Suprapubic skin (tissue), 4 donors: ENCODE measurements at regions not wholly inside any gene's neighbourhood (a gene's known extent, or its start where the extent isn't known, plus 50 kb on each side); places are given as distances from the start of the nearest gene placed in this dataset.

Source experiments
- DNase-seq, 2 donors: peaks; one replicate each; pipeline ENCODE4 v3.0.0-alpha.2; 2019; ENCODE audit warnings: low spot score in 2 of 2
- H3K27ac ChIP-seq: fragments of 200-600 bp; sonication (generic); one replicate; pipeline ENCODE4 v1.5.1; 2019
- H3K27me3 ChIP-seq: fragments of 200-600 bp; sonication (generic); one replicate; pipeline ENCODE4 v1.5.1; 2019
- H3K36me3 ChIP-seq: fragments of 200-600 bp; sonication (generic); one replicate; pipeline ENCODE4 v1.5.1; 2019
- H3K4me1 ChIP-seq: fragments of 200-600 bp; sonication (generic); one replicate; pipeline ENCODE4 v1.5.1; 2019
- H3K4me3 ChIP-seq: fragments of 200-600 bp; sonication (generic); one replicate; pipeline ENCODE4 v1.5.1; 2019; ENCODE audit warnings: mild to moderate bottlenecking
- H3K9me3 ChIP-seq: fragments of 200-600 bp; sonication (generic); one replicate; pipeline ENCODE4 v1.5.1; 2019
- EP300 ChIP-seq: sonication (generic); formaldehyde crosslinking; IDR thresholded peaks from one replicate; pipeline ENCODE4 v1.6.1; 2017; ENCODE audit warnings: antibody characterized with exemption
- POLR2A ChIP-seq, 2 donors: fragments of 450-650 bp; IDR thresholded peaks; one replicate each; pipeline ENCODE4 v1.6.1; 2017; ENCODE audit warnings: antibody characterized with exemption in 2 of 2, mild to moderate bottlenecking in 2 of 2, moderate library complexity in 2 of 2
- POLR2AphosphoS5 ChIP-seq, 3 donors: sonication (generic); formaldehyde crosslinking; IDR thresholded peaks; one replicate each; pipeline ENCODE4 v1.6.1; 2017; ENCODE audit warnings: antibody characterized with exemption in 3 of 3
- WGBS: methylation state at CpG from one replicate; pipeline ENCODE4 v1.1.5; 2018; 5-methylcytosine and 5-hydroxymethylcytosine counted together
- TF ChIP-seq, protein P1 (sequence below), 2 donors: fragments of 200-600 bp in 1 of 2; fragments of 450-650 bp in 1 of 2; sonication (generic) in 1 of 2; IDR thresholded peaks; one replicate each; pipeline ENCODE4 v1.5.1; 2016 to 2019; ENCODE audit warnings: antibody characterized with exemption in 2 of 2, mild to moderate bottlenecking in 1 of 2, moderate library complexity in 1 of 2

GRCh38 chr6:8944548-8944947, 509.2 kb upstream of the SLC35B3 start:
- Histone ChIP-seq H3K27ac (no peak overlapping the region), H3K36me3 (no peaks in the 10 kb centered on the region), H3K9me3 (no peaks in the 10 kb centered on the region), H3K4me1 (peaks cover 5% of the 10 kb centered on the region), H3K27me3 (no peaks in the 10 kb centered on the region), H3K4me3 (no peak overlapping the region)
- no peak for DNase-seq
- no peak for TF ChIP-seq POLR2AphosphoS5 (IDR thresholded peaks at IDR 0.05)
- TF ChIP-seq, protein P1, sequence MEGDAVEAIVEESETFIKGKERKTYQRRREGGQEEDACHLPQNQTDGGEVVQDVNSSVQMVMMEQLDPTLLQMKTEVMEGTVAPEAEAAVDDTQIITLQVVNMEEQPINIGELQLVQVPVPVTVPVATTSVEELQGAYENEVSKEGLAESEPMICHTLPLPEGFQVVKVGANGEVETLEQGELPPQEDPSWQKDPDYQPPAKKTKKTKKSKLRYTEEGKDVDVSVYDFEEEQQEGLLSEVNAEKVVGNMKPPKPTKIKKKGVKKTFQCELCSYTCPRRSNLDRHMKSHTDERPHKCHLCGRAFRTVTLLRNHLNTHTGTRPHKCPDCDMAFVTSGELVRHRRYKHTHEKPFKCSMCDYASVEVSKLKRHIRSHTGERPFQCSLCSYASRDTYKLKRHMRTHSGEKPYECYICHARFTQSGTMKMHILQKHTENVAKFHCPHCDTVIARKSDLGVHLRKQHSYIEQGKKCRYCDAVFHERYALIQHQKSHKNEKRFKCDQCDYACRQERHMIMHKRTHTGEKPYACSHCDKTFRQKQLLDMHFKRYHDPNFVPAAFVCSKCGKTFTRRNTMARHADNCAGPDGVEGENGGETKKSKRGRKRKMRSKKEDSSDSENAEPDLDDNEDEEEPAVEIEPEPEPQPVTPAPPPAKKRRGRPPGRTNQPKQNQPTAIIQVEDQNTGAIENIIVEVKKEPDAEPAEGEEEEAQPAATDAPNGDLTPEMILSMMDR (IDR thresholded peaks at IDR 0.05): no peak
- TF ChIP-seq POLR2A (IDR thresholded peaks at IDR 0.05): no peak
- no peak for TF ChIP-seq EP300
- WGBS: 65% methylated on average over 3 of the region's 3 CpGs

DNA sequence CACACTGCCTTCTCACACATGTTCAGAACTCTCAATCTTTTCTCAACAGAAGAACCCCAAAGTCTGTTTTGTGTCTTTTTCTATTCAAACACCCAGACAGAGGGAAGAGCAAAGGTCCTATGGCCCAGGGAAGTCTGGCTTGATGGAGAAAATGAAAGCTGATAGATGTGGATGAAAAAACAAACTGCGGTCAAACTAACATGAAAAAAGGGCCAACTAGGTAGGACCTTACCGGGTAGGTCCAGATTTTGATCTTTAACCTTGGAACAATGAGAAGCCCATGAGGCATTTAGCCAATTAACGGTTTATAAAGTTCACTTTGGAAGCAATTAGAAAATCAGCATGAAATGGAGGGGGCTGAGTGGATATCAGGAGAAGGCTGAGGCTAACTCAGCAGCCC, 507.7 kb upstream of the SLC35B3 start:
- TF ChIP-seq, protein P1 (IDR thresholded peaks at IDR 0.05): no peak
- TF ChIP-seq POLR2A (IDR thresholded peaks at IDR 0.05): no peak
- no peak for TF ChIP-seq POLR2AphosphoS5 (IDR thresholded peaks at IDR 0.05)
- TF ChIP-seq EP300: no peak
- WGBS: 77% methylated on average over 3 of the region's 3 CpGs
- H3K27ac ChIP-seq: no peak overlapping the region

GRCh38 chr6:8941577-8941976, 506.2 kb upstream of the SLC35B3 start:
- Histone ChIP-seq H3K36me3 (no peaks in the 10 kb centered on the region), H3K4me1 (peaks cover 5% of the 10 kb centered on the region), H3K4me3 (no peak overlapping the region), H3K27me3 (no peaks in the 10 kb centered on the region), H3K9me3 (no peaks in the 10 kb centered on the region), H3K27ac (no peak overlapping the region)
- no peak for TF ChIP-seq POLR2AphosphoS5 (IDR thresholded peaks at IDR 0.05)
- TF ChIP-seq EP300: no peak
- no peak for TF ChIP-seq POLR2A (IDR thresholded peaks at IDR 0.05)
- TF ChIP-seq, protein P1 (IDR thresholded peaks at IDR 0.05): no peak
- 37% methylated on average over 2 of the region's 2 CpGs for WGBS
- DNase-seq: no peak

More for the DNA sequence above, 507.7 kb upstream of the SLC35B3 start:
- Histone ChIP-seq H3K4me3 (no peak overlapping the region), H3K9me3 (no peaks in the 10 kb centered on the region), H3K4me1 (peaks cover 5% of the 10 kb centered on the region), H3K36me3 (no peaks in the 10 kb centered on the region), H3K27me3 (no peaks in the 10 kb centered on the region)
- no peak for DNase-seq

DNA sequence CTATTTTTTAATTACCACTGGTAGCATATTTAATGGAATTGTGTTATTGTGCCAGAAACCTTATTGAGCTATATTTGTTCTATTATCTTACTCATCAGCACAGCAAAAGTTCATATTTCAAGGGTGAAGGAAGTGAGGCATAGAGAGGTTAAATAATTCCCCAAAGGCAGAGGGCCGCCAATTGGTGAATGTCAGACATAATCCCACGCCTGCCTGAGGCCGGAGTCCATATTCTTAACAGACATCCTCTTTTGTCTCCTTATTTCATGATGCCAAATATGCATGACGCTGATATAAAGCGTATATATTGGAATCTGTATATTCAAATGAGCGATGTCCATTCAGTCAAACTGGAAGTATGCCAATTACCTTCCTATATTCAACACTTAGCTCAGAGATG, 505.0 kb upstream of the SLC35B3 start:
- no peak for DNase-seq
- TF ChIP-seq EP300 (no peak), POLR2AphosphoS5 (IDR thresholded peaks at IDR 0.05) (no peak), POLR2A (IDR thresholded peaks at IDR 0.05) (no peak)
- TF ChIP-seq, protein P1 (IDR thresholded peaks at IDR 0.05): no peak
- no peaks in the 10 kb centered on the region for H3K36me3 ChIP-seq
- H3K27ac ChIP-seq: no peak overlapping the region
- WGBS: 76% methylated on average over 6 of the region's 6 CpGs
- H3K4me1 ChIP-seq: peaks cover 5% of the 10 kb centered on the region
- no peaks in the 10 kb centered on the region for H3K27me3 ChIP-seq
- no peaks in the 10 kb centered on the region for H3K9me3 ChIP-seq
- H3K4me3 ChIP-seq: no peak overlapping the region

DNA sequence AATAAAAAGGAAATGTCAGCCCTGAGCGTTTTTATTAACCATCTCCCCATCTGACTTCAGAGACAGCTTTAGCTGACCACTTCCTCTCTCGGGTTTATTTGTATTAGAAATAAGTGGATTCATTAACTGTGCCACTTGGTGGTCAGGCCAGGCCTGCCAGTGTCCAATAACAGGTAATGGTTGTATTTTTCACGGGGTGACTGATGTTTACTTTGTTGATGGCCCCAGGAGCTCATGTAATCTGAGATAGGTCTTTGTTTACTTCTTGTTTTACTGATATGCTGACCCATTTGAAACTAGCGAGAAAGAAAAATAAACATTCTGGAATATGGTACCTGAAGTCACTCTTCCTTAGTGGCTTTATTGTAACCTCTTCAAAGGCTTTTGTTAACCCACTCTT, 504.3 kb upstream of the SLC35B3 start:
- TF ChIP-seq POLR2A (IDR thresholded peaks at IDR 0.05) (no peak), POLR2AphosphoS5 (IDR thresholded peaks at IDR 0.05) (no peak), EP300 (no peak)
- TF ChIP-seq, protein P1 (IDR thresholded peaks at IDR 0.05): no peak
- H3K27me3 ChIP-seq: no peaks in the 10 kb centered on the region
- DNase-seq: no peak

More for the DNA sequence above, 504.3 kb upstream of the SLC35B3 start:
- WGBS: 59% methylated on average over 4 of the region's 4 CpGs
- Histone ChIP-seq H3K36me3 (no peaks in the 10 kb centered on the region), H3K27ac (no peak overlapping the region), H3K4me1 (peaks cover 5% of the 10 kb centered on the region), H3K9me3 (no peaks in the 10 kb centered on the region), H3K4me3 (no peak overlapping the region)
